Smooth muscle cell (in vitro differentiated cells): ENCODE measurements at regions not wholly inside any gene's neighbourhood (a gene's known extent, or its start where the extent isn't known, plus 50 kb on each side); places are given as distances from the start of the nearest gene placed in this dataset.

Experiments used
- DNase-seq: peaks from one replicate; lab custom pipeline; 2025; ENCODE audit not compliant: unreplicated experiment; lab: John Stamatoyannopoulos, UW
- H2AFZ ChIP-seq: fragments of 200-600 bp; sonication (generic); 2 replicates; pipeline ENCODE4 v1.6.0; 2016; ENCODE audit warnings: antibody characterized with exemption, low read depth, mild to moderate bottlenecking
- H3F3A ChIP-seq: fragments of 200-600 bp; sonication (generic); 2 replicates; pipeline ENCODE4 v1.6.0; 2017; ENCODE audit warnings: antibody characterized with exemption, low read depth
- H3K27ac ChIP-seq: fragments of 200-600 bp; sonication (generic); 2 replicates; pipeline ENCODE4 v1.5.1; 2016; ENCODE audit warnings: low read depth, mild to moderate bottlenecking
- H3K27me3 ChIP-seq: fragments of 200-600 bp; sonication (generic); 2 replicates; pipeline ENCODE4 v1.6.1; 2016; ENCODE audit warnings: low read depth, mild to moderate bottlenecking
- H3K36me3 ChIP-seq: fragments of 200-600 bp; sonication (generic); 2 replicates; pipeline ENCODE4 v1.5.1; 2016; ENCODE audit warnings: low read depth
- H3K4me1 ChIP-seq: fragments of 200-600 bp; sonication (generic); 2 replicates; pipeline ENCODE4 v1.5.1; 2016; ENCODE audit warnings: low read depth
- H3K4me2 ChIP-seq: fragments of 200-600 bp; sonication (generic); 2 replicates; pipeline ENCODE4 v1.6.0; 2016; ENCODE audit warnings: mild to moderate bottlenecking
- H3K4me3 ChIP-seq: fragments of 200-600 bp; sonication (generic); 2 replicates; pipeline ENCODE4 v1.5.1; 2016; ENCODE audit warnings: mild to moderate bottlenecking
- H3K79me2 ChIP-seq: fragments of 200-600 bp; sonication (generic); 2 replicates; pipeline ENCODE4 v1.6.0; 2016; ENCODE audit warnings: low read depth, mild to moderate bottlenecking
- H3K9ac ChIP-seq: fragments of 200-600 bp; sonication (generic); 2 replicates; pipeline ENCODE4 v1.6.0; 2016; ENCODE audit warnings: low read depth
- H3K9me3 ChIP-seq: fragments of 200-600 bp; sonication (generic); replicated peaks from 2 replicates; pipeline ENCODE4 v1.5.1; 2016; ENCODE audit warnings: low read depth
- H4K20me1 ChIP-seq: fragments of 200-600 bp; sonication (generic); 2 replicates; pipeline ENCODE4 v1.6.0; 2016; ENCODE audit warnings: low read depth
- CTCF ChIP-seq: fragments of 200-600 bp; sonication (generic); IDR thresholded peaks from 2 replicates; pipeline ENCODE4 v1.5.1; 2017; ENCODE audit warnings: borderline replicate concordance, mild to moderate bottlenecking, antibody characterized with exemption; ENCODE audit not compliant: insufficient read depth, poor library complexity, severe bottlenecking
- WGBS: methylation state at CpG from one replicate; pipeline ENCODE4 v1.1.7; 2016; ENCODE audit warnings: low lambda C conversion rate; 5-methylcytosine and 5-hydroxymethylcytosine counted together

- Histone ChIP-seq H3K36me3 (no peaks in the 10 kb centered on the region), H3K9me3 (no peaks in the 10 kb centered on the region), H3K79me2 (no peaks in the 10 kb centered on the region), H3K4me1 (no peaks in the 10 kb centered on the region), H3F3A (no peaks in the 10 kb centered on the region), H3K9ac (no peak overlapping the region), H3K27ac (no peak overlapping the region), H2AFZ (no peak overlapping the region), H4K20me1 (no peaks in the 10 kb centered on the region), H3K27me3 (no peaks in the 10 kb centered on the region), H3K4me2 (no peak overlapping the region), H3K4me3 (no peak overlapping the region)
- TF ChIP-seq CTCF = no peak
- 88% methylated on average over 2 of the region's 2 CpGs for WGBS
- DNase-seq = no peak
These were observed 222.9 kb upstream of the ARHGAP20 start for GRCh38 chr11:110935018-110935640.

- no peak for DNase-seq
- Histone ChIP-seq H3K27me3 (no peaks in the 10 kb centered on the region), H3F3A (no peaks in the 10 kb centered on the region), H2AFZ (no peak overlapping the region), H3K9ac (no peak overlapping the region), H4K20me1 (no peaks in the 10 kb centered on the region), H3K4me3 (no peak overlapping the region), H3K4me2 (no peak overlapping the region), H3K27ac (no peak overlapping the region), H3K79me2 (no peaks in the 10 kb centered on the region), H3K4me1 (no peaks in the 10 kb centered on the region), H3K9me3 (no peaks in the 10 kb centered on the region), H3K36me3 (no peaks in the 10 kb centered on the region)
- no peak for TF ChIP-seq CTCF
- 94% methylated on average over 1 of the region's 1 CpG for WGBS
These were observed 216.9 kb upstream of the ARHGAP20 start for GRCh38 chr11:110929129-110929528.

GRCh38 chr11:110928391-110928790 lies 216.2 kb upstream of the ARHGAP20 start:
- H3K27ac ChIP-seq = no peak overlapping the region

More at GRCh38 chr11:110928391-110928790, 216.2 kb upstream of the ARHGAP20 start:
- no peaks in the 10 kb centered on the region for H3K27me3 ChIP-seq
- H3K9me3 ChIP-seq = no peaks in the 10 kb centered on the region
- H3K9ac ChIP-seq = no peak overlapping the region
- H3K4me1 ChIP-seq = no peaks in the 10 kb centered on the region
- no peak overlapping the region for H2AFZ ChIP-seq
- H3K4me2 ChIP-seq = no peak overlapping the region
- no peaks in the 10 kb centered on the region for H3F3A ChIP-seq
- H3K79me2 ChIP-seq = no peaks in the 10 kb centered on the region
- no peak for DNase-seq
- WGBS = 86% methylated on average over 2 of the region's 2 CpGs
- TF ChIP-seq CTCF = no peak
- no peaks in the 10 kb centered on the region for H4K20me1 ChIP-seq
- no peak overlapping the region for H3K4me3 ChIP-seq
- H3K36me3 ChIP-seq = no peaks in the 10 kb centered on the region
